Breast epithelium (tissue), 4 donors: ENCODE measurements at regions not wholly inside any gene's neighbourhood (a gene's known extent, or its start where the extent isn't known, plus 50 kb on each side); places are given as distances from the start of the nearest gene placed in this dataset.

Experiments
- DNase-seq, 2 donors: peaks; one replicate each; pipeline ENCODE4 v3.0.0-alpha.2; 2019; ENCODE audit warnings: low spot score in 2 of 2
- H3K27ac ChIP-seq, 2 donors: fragments of 200-600 bp; sonication (generic) in 1 of 2; one replicate each; pipeline ENCODE4 v1.5.1; 2016 to 2019; ENCODE audit warnings: mild to moderate bottlenecking in 1 of 2
- H3K27me3 ChIP-seq, 2 donors: fragments of 200-600 bp; sonication (generic) in 1 of 2; one replicate each; pipeline versions ENCODE4 v1.5.1 to v1.6.0; 2017 to 2019; ENCODE audit warnings: control low read depth in 1 of 2, mild to moderate bottlenecking in 1 of 2
- H3K36me3 ChIP-seq: fragments of 200-600 bp; one replicate; pipeline ENCODE4 v1.5.1; 2019
- H3K4me1 ChIP-seq, 2 donors: fragments of 200-600 bp; sonication (generic); one replicate each; pipeline ENCODE4 v1.5.1; 2016 to 2019; ENCODE audit warnings: control low read depth in 1 of 2
- H3K4me3 ChIP-seq, 3 donors: fragments of 200-600 bp; sonication (generic); 1 replicate in 2 of 3; 2 replicates in 1 of 3; pipeline ENCODE4 v1.5.1; 2016 to 2019; ENCODE audit warnings: mild to moderate bottlenecking in 3 of 3, moderate library complexity in 2 of 3
- H3K9me3 ChIP-seq, 2 donors: fragments of 200-600 bp; sonication (generic) in 1 of 2; one replicate each; pipeline ENCODE4 v1.5.1; 2016 to 2019; ENCODE audit warnings: control low read depth in 1 of 2
- CTCF ChIP-seq, 3 donors: fragments of 450-650 bp; IDR thresholded peaks; one replicate each; pipeline ENCODE4 v1.5.1; 2016 to 2017; ENCODE audit warnings: antibody characterized with exemption in 3 of 3, mild to moderate bottlenecking in 3 of 3, moderate library complexity in 3 of 3
- POLR2A ChIP-seq: fragments of 450-650 bp; IDR thresholded peaks from one replicate; pipeline ENCODE4 v1.6.1; 2016; ENCODE audit warnings: antibody characterized with exemption, mild to moderate bottlenecking, moderate library complexity
- POLR2AphosphoS5 ChIP-seq, 3 donors: sonication (generic); formaldehyde crosslinking; IDR thresholded peaks; one replicate each; pipeline ENCODE4 v1.6.1; 2017; ENCODE audit warnings: antibody characterized with exemption in 3 of 3
- intact Hi-C: fragments of 100-400 bp; cut with DNase I; formaldehyde crosslinking; loops from one replicate; pipeline ENCODE4 v1.15.1; 2023; ENCODE audit warnings: low total_unique reads

- Histone ChIP-seq H3K27me3 (no peaks in the 10 kb centered on the region), H3K9me3 (no peaks in the 10 kb centered on the region), H3K4me1 (no peaks in the 10 kb centered on the region), H3K27ac (no peak overlapping the region), H3K36me3 (no peaks in the 10 kb centered on the region), H3K4me3 (no peak overlapping the region)
- intact Hi-C loops: no loop called here
- no peak for TF ChIP-seq POLR2A
- TF ChIP-seq CTCF (IDR thresholded peaks at IDR 0.05): no peak
- TF ChIP-seq POLR2AphosphoS5 (IDR thresholded peaks at IDR 0.05): no peak
- no peak for DNase-seq
These were observed 448.1 kb upstream of the RASGEF1B start for GRCh38 chr4:81919810-81920209.

DNA sequence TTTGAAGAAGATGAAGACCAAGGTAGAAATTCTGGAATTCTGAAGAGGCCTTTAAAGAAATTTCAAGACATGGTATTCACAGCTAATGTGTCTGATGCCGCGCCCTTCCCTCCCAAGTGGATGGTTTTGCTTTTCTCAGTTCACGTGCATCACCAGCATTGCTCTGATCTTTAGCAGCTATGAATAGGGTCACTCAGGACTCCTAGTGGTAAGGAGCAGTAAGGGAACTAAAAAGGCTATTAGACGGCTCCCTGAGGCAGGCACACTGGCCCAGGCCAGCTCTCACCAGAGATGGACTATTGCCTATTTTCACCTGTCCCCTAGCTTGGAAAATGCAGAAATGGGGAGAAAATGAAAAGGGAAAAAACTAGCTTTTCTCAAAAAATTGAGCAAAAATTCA is 447.5 kb upstream of the RASGEF1B start:
- DNase-seq: no peak
- Histone ChIP-seq H3K4me3 (no peak overlapping the region), H3K36me3 (no peaks in the 10 kb centered on the region), H3K27ac (no peak overlapping the region), H3K4me1 (no peaks in the 10 kb centered on the region), H3K9me3 (no peaks in the 10 kb centered on the region), H3K27me3 (no peaks in the 10 kb centered on the region)
- intact Hi-C loops: no loop called here
- TF ChIP-seq POLR2A (no peak), CTCF (IDR thresholded peaks at IDR 0.05) (no peak), POLR2AphosphoS5 (IDR thresholded peaks at IDR 0.05) (no peak)

DNA sequence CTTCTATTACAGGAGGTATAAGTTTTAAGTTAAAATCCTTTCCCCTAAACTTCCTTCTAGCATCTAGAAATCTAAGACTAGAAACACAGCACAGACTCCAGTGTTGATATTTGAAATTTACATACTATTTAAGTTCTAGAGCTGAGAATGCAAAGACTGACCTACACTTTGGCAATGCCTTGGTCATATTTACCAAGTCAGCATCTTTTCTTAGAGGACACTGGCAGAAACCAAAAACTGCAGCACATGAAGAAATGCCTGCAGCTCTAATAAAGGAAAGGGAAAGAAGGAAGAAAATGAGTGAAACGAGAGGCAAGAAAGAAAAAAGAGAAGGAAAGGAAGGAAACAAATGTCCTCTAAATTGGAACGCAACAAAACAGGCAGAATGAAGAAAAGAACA is 443.7 kb upstream of the RASGEF1B start:
- intact Hi-C loops: no loop called here
- no peak overlapping the region for H3K4me3 ChIP-seq
- no peaks in the 10 kb centered on the region for H3K9me3 ChIP-seq
- no peak for TF ChIP-seq POLR2A
- no peak for TF ChIP-seq CTCF (IDR thresholded peaks at IDR 0.05)
- TF ChIP-seq POLR2AphosphoS5 (IDR thresholded peaks at IDR 0.05): no peak
- no peak overlapping the region for H3K27ac ChIP-seq
- no peak for DNase-seq
- H3K27me3 ChIP-seq: no peaks in the 10 kb centered on the region
- H3K4me1 ChIP-seq: no peaks in the 10 kb centered on the region
- no peaks in the 10 kb centered on the region for H3K36me3 ChIP-seq

- no peak for TF ChIP-seq POLR2AphosphoS5 (IDR thresholded peaks at IDR 0.05)
- no peak for TF ChIP-seq CTCF (IDR thresholded peaks at IDR 0.05)
- no peak for TF ChIP-seq POLR2A
- no peaks in the 10 kb centered on the region for H3K4me1 ChIP-seq
- H3K9me3 ChIP-seq: no peaks in the 10 kb centered on the region
- H3K27ac ChIP-seq: no peak overlapping the region
- no peaks in the 10 kb centered on the region for H3K36me3 ChIP-seq
- no peak overlapping the region for H3K4me3 ChIP-seq
- H3K27me3 ChIP-seq: no peaks in the 10 kb centered on the region
- no peak for DNase-seq
- intact Hi-C loops: no loop called here
These were observed 442.9 kb upstream of the RASGEF1B start for GRCh38 chr4:81914623-81915022.

DNA sequence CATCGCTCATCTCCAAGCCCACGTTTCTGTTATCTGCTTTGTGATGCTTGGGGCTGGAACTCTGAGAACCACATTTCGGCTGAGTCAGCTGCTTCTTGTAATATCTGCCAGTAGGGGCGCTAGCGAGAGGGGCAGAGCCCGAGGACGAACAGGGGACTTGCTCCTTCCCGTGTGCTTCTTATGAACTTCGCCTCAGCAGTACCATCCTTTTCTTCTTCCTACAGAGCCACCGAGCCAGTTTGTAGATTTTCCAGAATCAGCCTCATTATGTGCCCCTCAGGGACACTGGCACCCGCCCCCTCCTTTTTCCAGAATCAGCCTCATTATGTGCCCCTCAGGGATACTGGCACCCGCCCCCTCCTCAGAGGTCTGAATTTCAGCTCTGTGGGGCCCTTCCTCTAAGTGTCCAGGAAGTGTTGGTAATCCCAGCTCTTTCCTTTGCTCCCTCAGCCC is 441.7 kb upstream of the RASGEF1B start:
- Histone ChIP-seq H3K27ac (no peak overlapping the region), H3K9me3 (no peaks in the 10 kb centered on the region), H3K36me3 (no peaks in the 10 kb centered on the region), H3K4me3 (no peak overlapping the region), H3K4me1 (no peaks in the 10 kb centered on the region), H3K27me3 (no peaks in the 10 kb centered on the region)
- TF ChIP-seq POLR2AphosphoS5 (IDR thresholded peaks at IDR 0.05) (no peak), CTCF (IDR thresholded peaks at IDR 0.05) (peak in 1 of 3 donors; percentile 25), POLR2A (no peak)
- no peak for DNase-seq
- intact Hi-C loops: no loop called here
